SK-N-SH treated with all-trans-retinoic acid at 6 μM for 48 hours (cell line): ENCODE measurements at regions not wholly inside any gene's neighbourhood (a gene's known extent, or its start where the extent isn't known, plus 50 kb on each side); places are given as distances from the start of the nearest gene placed in this dataset.
A peak's percentile ranks its signal among the peaks of the same experiment; 100 is the strongest.

Experiments
- ATAC-seq: fragments of 200-7000 bp; cut with Tn5 transposase; 3 replicates; pipeline ENCODE4 v1.9.1; 2020; ENCODE audit warnings: mild to moderate bottlenecking, moderate library complexity
- BACH2 ChIP-seq: fragments of 250-450 bp; sonication (Bioruptor Pico); IDR thresholded peaks from 2 replicates; pipeline ENCODE4 v1.9.0; 2021; ENCODE audit warnings: mild to moderate bottlenecking, borderline replicate concordance
- CREB5 ChIP-seq: fragments of 250-450 bp; sonication (Bioruptor Pico); IDR thresholded peaks from 2 replicates; pipeline ENCODE4 v1.5.1; 2020; ENCODE audit warnings: low read depth, mild to moderate bottlenecking, moderate library complexity
- ESRRG ChIP-seq: fragments of 250-450 bp; sonication (Bioruptor Pico); IDR thresholded peaks from 2 replicates; pipeline ENCODE4 v1.6.1; 2021; ENCODE audit warnings: mild to moderate bottlenecking
- GLIS3 ChIP-seq: fragments of 250-450 bp; sonication (Bioruptor Pico); IDR thresholded peaks from 2 replicates; pipeline ENCODE4 v1.5.0; 2020; ENCODE audit warnings: mild to moderate bottlenecking, moderate library complexity
- ISL1 ChIP-seq: fragments of 250-450 bp; sonication (Bioruptor Pico); IDR thresholded peaks from 2 replicates; pipeline ENCODE4 v2.1.2; 2022; ENCODE audit warnings: mild to moderate bottlenecking, moderate library complexity
- OSR1 ChIP-seq: fragments of 250-450 bp; sonication (Bioruptor Pico); IDR thresholded peaks from 2 replicates; pipeline ENCODE4 v1.8.0; 2022; ENCODE audit warnings: moderate library complexity, mild to moderate bottlenecking, inconsistent platforms
- PATZ1 ChIP-seq: fragments of 250-450 bp; sonication (Bioruptor Pico); IDR thresholded peaks from 2 replicates; pipeline ENCODE4 v1.8.0; 2020; ENCODE audit warnings: mild to moderate bottlenecking, moderate library complexity, borderline replicate concordance
- PPARA ChIP-seq: fragments of 250-450 bp; sonication (Bioruptor Pico); IDR thresholded peaks from 2 replicates; pipeline ENCODE4 v1.5.0; 2020; ENCODE audit warnings: mild to moderate bottlenecking, borderline replicate concordance
- RARB ChIP-seq: fragments of 250-450 bp; sonication (Bioruptor Pico); IDR thresholded peaks from 2 replicates; pipeline ENCODE4 v1.8.0; 2021; ENCODE audit warnings: mild to moderate bottlenecking, moderate library complexity
- SNAI2 ChIP-seq: fragments of 250-450 bp; sonication (Bioruptor Pico); IDR thresholded peaks from 2 replicates; pipeline ENCODE4 v1.5.0; 2020; ENCODE audit warnings: mild to moderate bottlenecking, moderate library complexity
- TCF4 ChIP-seq: fragments of 250-450 bp; sonication (Bioruptor Pico); IDR thresholded peaks from 2 replicates; pipeline ENCODE4 v1.8.0; 2021; ENCODE audit warnings: mild to moderate bottlenecking, moderate library complexity, borderline replicate concordance
- TOX ChIP-seq: fragments of 250-450 bp; sonication (Bioruptor Pico); IDR thresholded peaks from 2 replicates; pipeline ENCODE4 v1.8.0; 2021; ENCODE audit warnings: mild to moderate bottlenecking, moderate library complexity, borderline replicate concordance
- TSHZ2 ChIP-seq: fragments of 250-450 bp; sonication (Bioruptor Pico); IDR thresholded peaks from 2 replicates; pipeline ENCODE4 v1.5.0; 2020; ENCODE audit warnings: mild to moderate bottlenecking, moderate library complexity
- ZC3H10 ChIP-seq: fragments of 250-450 bp; sonication (Bioruptor Pico); IDR thresholded peaks from 2 replicates; pipeline ENCODE4 v1.5.1; 2021; ENCODE audit warnings: mild to moderate bottlenecking, moderate library complexity
- ZFP3 ChIP-seq: fragments of 250-450 bp; sonication (Bioruptor Pico); IDR thresholded peaks from 2 replicates; pipeline ENCODE4 v1.5.0; 2020; ENCODE audit warnings: mild to moderate bottlenecking, moderate library complexity
- ZFP30 ChIP-seq: fragments of 450-650 bp; formaldehyde crosslinking; IDR thresholded peaks from 2 replicates; pipeline ENCODE4 v1.5.0; 2022; ENCODE audit warnings: mild to moderate bottlenecking, moderate library complexity
- ZNF565 ChIP-seq: fragments of 450-650 bp; formaldehyde crosslinking; conservative IDR thresholded peaks from 2 replicates; pipeline ENCODE4 v1.5.0; 2020; ENCODE audit warnings: low read depth, mild to moderate bottlenecking, moderate library complexity
- ZNF8 ChIP-seq: fragments of 450-650 bp; formaldehyde crosslinking; IDR thresholded peaks from 2 replicates; pipeline ENCODE4 v1.5.0; 2020; ENCODE audit warnings: mild to moderate bottlenecking, moderate library complexity
- TF ChIP-seq, protein P1 (sequence below): fragments of 250-450 bp; sonication (Bioruptor Pico); IDR thresholded peaks from 2 replicates; pipeline ENCODE4 v1.8.0; 2021; ENCODE audit warnings: low read depth, mild to moderate bottlenecking, moderate library complexity, borderline replicate concordance
- TF ChIP-seq, protein P2 (sequence below): fragments of 250-450 bp; sonication (Bioruptor Pico); IDR thresholded peaks from 2 replicates; pipeline ENCODE4 v1.5.1; 2021; ENCODE audit warnings: mild to moderate bottlenecking, moderate library complexity

DNA sequence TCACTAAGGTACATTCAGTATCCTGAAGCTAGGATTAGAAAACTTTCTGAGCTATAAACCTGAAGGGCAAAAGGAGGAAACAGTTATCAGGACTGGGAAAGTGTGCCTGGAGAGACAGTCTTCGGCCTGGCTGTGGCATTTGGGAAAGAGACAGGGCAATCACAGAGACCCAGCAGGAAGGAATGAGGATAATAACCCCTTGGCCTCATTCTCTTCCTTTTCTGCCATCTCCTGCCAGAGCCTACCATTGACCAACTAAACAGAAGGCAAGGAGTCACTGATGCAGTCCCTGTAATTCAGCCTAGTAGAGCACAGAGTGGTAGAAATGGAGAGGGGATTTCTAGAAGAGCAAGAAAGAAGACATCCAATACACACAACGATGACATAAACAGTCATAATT is 359.4 kb downstream of the HDGFL1 start:
- no peak for TF ChIP-seq ZNF8 (CRISPR knock-in tag)
- TF ChIP-seq, protein P1, sequence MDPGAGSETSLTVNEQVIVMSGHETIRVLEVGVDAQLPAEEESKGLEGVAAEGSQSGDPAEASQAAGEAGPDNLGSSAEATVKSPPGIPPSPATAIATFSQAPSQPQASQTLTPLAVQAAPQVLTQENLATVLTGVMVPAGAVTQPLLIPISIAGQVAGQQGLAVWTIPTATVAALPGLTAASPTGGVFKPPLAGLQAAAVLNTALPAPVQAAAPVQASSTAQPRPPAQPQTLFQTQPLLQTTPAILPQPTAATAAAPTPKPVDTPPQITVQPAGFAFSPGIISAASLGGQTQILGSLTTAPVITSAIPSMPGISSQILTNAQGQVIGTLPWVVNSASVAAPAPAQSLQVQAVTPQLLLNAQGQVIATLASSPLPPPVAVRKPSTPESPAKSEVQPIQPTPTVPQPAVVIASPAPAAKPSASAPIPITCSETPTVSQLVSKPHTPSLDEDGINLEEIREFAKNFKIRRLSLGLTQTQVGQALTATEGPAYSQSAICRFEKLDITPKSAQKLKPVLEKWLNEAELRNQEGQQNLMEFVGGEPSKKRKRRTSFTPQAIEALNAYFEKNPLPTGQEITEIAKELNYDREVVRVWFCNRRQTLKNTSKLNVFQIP (CRISPR knock-in tag): no peak
- no peak for TF ChIP-seq ZC3H10 (CRISPR knock-in tag)
- TF ChIP-seq, protein P2, sequence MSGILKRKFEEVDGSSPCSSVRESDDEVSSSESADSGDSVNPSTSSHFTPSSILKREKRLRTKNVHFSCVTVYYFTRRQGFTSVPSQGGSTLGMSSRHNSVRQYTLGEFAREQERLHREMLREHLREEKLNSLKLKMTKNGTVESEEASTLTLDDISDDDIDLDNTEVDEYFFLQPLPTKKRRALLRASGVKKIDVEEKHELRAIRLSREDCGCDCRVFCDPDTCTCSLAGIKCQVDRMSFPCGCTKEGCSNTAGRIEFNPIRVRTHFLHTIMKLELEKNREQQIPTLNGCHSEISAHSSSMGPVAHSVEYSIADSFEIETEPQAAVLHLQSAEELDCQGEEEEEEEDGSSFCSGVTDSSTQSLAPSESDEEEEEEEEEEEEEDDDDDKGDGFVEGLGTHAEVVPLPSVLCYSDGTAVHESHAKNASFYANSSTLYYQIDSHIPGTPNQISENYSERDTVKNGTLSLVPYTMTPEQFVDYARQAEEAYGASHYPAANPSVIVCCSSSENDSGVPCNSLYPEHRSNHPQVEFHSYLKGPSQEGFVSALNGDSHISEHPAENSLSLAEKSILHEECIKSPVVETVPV: no peak
- no peak for TF ChIP-seq CREB5 (CRISPR knock-in tag)
- TF ChIP-seq TSHZ2 (CRISPR knock-in tag): no peak
- no peak for TF ChIP-seq ISL1 (CRISPR knock-in tag)
- TF ChIP-seq TCF4 (CRISPR knock-in tag): no peak
- TF ChIP-seq TOX: no peak
- TF ChIP-seq ZFP30 (CRISPR knock-in tag): no peak
- no peak for TF ChIP-seq RARB
- no peak for TF ChIP-seq PPARA (CRISPR knock-in tag)
- no peak for TF ChIP-seq ZNF565 (CRISPR knock-in tag)
- TF ChIP-seq BACH2 (CRISPR knock-in tag): no peak
- TF ChIP-seq PATZ1 (CRISPR knock-in tag): no peak
- no peak for TF ChIP-seq OSR1
- no peak for TF ChIP-seq ESRRG (CRISPR knock-in tag)
- no peak for TF ChIP-seq GLIS3 (CRISPR knock-in tag)
- TF ChIP-seq ZFP3 (CRISPR knock-in tag): no peak
- no peak for TF ChIP-seq SNAI2 (CRISPR knock-in tag)
- TF ChIP-seq, all 23 proteins: peak for 0
- ATAC-seq: no peak; the same call in 2 of the 3 replicates

- TF ChIP-seq ISL1 (CRISPR knock-in tag) (0 out of 2 replicates have a peak, but pooled peaks have one; percentile 15), ZFP30 (CRISPR knock-in tag) (no peak), CREB5 (CRISPR knock-in tag) (peak; percentile 54; the same call in 1 of the 2 replicates)
- ATAC-seq: peak; percentile 49
Measured at GRCh38 chr6:22929311-22929985, 360.1 kb downstream of the HDGFL1 start.
